SK-N-SH (cell line): ENCODE measurements at regions not wholly inside any gene's neighbourhood (a gene's known extent, or its start where the extent isn't known, plus 50 kb on each side); places are given as distances from the start of the nearest gene placed in this dataset.

Experiments used
- EP300 ChIP-seq, 2 experiments: IDR thresholded peaks; 2 replicates each; pipeline versions ENCODE4 v1.4.0 to v1.6.1; 2012; ENCODE audit warnings: borderline replicate concordance in 1 of 2, low read depth in 1 of 2, low read length in 1 of 2
- FOXM1 ChIP-seq: IDR thresholded peaks from 2 replicates; pipeline ENCODE4 v1.4.0; 2012; ENCODE audit warnings: low read depth, mild to moderate bottlenecking
- GABPA ChIP-seq: IDR thresholded peaks from 2 replicates; pipeline ENCODE4 v1.4.0; 2012; ENCODE audit warnings: low read depth, mild to moderate bottlenecking
- GATA2 ChIP-seq: sonication (generic); formaldehyde crosslinking; IDR thresholded peaks from 2 replicates; pipeline ENCODE4 v1.5.0; 2020; ENCODE audit warnings: mild to moderate bottlenecking, missing genetic modification reagents
- POLR2AphosphoS5 ChIP-seq: IDR thresholded peaks from 2 replicates; pipeline ENCODE4 v1.6.1; 2012; ENCODE audit warnings: low read depth, low read length
- SMC3 ChIP-seq: IDR thresholded peaks from 2 replicates; pipeline ENCODE4 v1.6.1; 2012; ENCODE audit warnings: low read depth, low read length, improper control_type of control experiment
- TAF1 ChIP-seq: IDR thresholded peaks from 2 replicates; pipeline ENCODE4 v1.6.1; 2012; ENCODE audit warnings: low read depth, mild to moderate bottlenecking, low read length, moderate library complexity, borderline replicate concordance
- TF ChIP-seq, protein P1 (sequence below): fragments of 200-600 bp; sonication (generic); IDR thresholded peaks from 2 replicates; pipeline ENCODE4 v1.6.1; 2017; ENCODE audit warnings: antibody characterized with exemption, mild to moderate bottlenecking, moderate library complexity
- TF ChIP-seq, protein P2 (sequence below): IDR thresholded peaks from 2 replicates; pipeline ENCODE4 v1.6.1; 2012; ENCODE audit warnings: mild to moderate bottlenecking, low read depth, low read length, moderate library complexity
- TF ChIP-seq, protein P3 (sequence below): IDR thresholded peaks from 2 replicates; pipeline ENCODE4 v1.4.0; 2012; ENCODE audit warnings: low read depth

DNA sequence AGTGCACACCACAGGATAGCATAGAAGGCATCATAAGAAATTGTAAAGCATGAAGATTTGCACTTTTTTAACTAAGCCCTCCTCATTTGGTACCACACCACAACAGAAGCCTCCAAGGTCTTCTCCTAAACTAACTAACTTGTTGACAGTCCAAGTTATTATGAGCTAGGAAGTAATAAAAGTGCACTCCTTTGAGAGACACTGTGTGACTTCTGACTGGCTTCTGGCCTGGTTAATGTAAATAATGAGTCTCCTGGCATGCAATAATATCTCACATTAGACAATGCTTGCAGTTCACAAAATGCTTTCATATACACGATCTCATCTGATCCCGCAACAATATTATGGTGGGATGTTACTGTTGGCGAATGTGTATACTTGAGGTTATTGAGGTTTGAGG, 103.9 kb upstream of the SLC24A5 start:
- TF ChIP-seq, protein P1, sequence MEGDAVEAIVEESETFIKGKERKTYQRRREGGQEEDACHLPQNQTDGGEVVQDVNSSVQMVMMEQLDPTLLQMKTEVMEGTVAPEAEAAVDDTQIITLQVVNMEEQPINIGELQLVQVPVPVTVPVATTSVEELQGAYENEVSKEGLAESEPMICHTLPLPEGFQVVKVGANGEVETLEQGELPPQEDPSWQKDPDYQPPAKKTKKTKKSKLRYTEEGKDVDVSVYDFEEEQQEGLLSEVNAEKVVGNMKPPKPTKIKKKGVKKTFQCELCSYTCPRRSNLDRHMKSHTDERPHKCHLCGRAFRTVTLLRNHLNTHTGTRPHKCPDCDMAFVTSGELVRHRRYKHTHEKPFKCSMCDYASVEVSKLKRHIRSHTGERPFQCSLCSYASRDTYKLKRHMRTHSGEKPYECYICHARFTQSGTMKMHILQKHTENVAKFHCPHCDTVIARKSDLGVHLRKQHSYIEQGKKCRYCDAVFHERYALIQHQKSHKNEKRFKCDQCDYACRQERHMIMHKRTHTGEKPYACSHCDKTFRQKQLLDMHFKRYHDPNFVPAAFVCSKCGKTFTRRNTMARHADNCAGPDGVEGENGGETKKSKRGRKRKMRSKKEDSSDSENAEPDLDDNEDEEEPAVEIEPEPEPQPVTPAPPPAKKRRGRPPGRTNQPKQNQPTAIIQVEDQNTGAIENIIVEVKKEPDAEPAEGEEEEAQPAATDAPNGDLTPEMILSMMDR: no peak
- no peak for TF ChIP-seq POLR2AphosphoS5
- TF ChIP-seq EP300 (IDR thresholded peaks at IDR 0.05; ENCODE audit: borderline replicate concordance in 1 of 2, low read depth in 1 of 2, low read length in 1 of 2): no peak
- no peak for TF ChIP-seq SMC3
- no peak for TF ChIP-seq FOXM1
- no peak for TF ChIP-seq GABPA
- TF ChIP-seq TAF1: no peak
- TF ChIP-seq, protein P2, sequence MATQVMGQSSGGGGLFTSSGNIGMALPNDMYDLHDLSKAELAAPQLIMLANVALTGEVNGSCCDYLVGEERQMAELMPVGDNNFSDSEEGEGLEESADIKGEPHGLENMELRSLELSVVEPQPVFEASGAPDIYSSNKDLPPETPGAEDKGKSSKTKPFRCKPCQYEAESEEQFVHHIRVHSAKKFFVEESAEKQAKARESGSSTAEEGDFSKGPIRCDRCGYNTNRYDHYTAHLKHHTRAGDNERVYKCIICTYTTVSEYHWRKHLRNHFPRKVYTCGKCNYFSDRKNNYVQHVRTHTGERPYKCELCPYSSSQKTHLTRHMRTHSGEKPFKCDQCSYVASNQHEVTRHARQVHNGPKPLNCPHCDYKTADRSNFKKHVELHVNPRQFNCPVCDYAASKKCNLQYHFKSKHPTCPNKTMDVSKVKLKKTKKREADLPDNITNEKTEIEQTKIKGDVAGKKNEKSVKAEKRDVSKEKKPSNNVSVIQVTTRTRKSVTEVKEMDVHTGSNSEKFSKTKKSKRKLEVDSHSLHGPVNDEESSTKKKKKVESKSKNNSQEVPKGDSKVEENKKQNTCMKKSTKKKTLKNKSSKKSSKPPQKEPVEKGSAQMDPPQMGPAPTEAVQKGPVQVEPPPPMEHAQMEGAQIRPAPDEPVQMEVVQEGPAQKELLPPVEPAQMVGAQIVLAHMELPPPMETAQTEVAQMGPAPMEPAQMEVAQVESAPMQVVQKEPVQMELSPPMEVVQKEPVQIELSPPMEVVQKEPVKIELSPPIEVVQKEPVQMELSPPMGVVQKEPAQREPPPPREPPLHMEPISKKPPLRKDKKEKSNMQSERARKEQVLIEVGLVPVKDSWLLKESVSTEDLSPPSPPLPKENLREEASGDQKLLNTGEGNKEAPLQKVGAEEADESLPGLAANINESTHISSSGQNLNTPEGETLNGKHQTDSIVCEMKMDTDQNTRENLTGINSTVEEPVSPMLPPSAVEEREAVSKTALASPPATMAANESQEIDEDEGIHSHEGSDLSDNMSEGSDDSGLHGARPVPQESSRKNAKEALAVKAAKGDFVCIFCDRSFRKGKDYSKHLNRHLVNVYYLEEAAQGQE: no peak
- TF ChIP-seq, protein P3, sequence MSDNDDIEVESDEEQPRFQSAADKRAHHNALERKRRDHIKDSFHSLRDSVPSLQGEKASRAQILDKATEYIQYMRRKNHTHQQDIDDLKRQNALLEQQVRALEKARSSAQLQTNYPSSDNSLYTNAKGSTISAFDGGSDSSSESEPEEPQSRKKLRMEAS: no peak
- no peak for TF ChIP-seq GATA2 (CRISPR knock-in tag)
